Fibroblast of lung (primary cell): ENCODE measurements at regions not wholly inside any gene's neighbourhood (a gene's known extent, or its start where the extent isn't known, plus 50 kb on each side); places are given as distances from the start of the nearest gene placed in this dataset.

ENCODE experiments used
- DNase-seq, 2 donors: peaks; one replicate each; pipeline versions ENCODE4 v3.0.0 to v3.0.0-alpha.2; 2010; ENCODE audit warnings: low read depth in 2 of 2
- H2AFZ ChIP-seq: 2 replicates; pipeline ENCODE4 v1.5.1; 2012; ENCODE audit warnings: low read length, control low read depth, inconsistent platforms
- H3K27ac ChIP-seq: 2 replicates; pipeline ENCODE4 v1.5.1; 2011; ENCODE audit warnings: low read length, control low read depth; ENCODE audit not compliant: insufficient read depth
- H3K27me3 ChIP-seq: 2 replicates; pipeline ENCODE4 v1.5.1; 2011; ENCODE audit warnings: mild to moderate bottlenecking, low read length; ENCODE audit not compliant: control insufficient read depth, insufficient read depth
- H3K36me3 ChIP-seq: 2 replicates; pipeline ENCODE4 v1.5.1; 2011; ENCODE audit warnings: low read length; ENCODE audit not compliant: control insufficient read depth, insufficient read depth
- H3K4me1 ChIP-seq: 2 replicates; pipeline ENCODE4 v1.5.1; 2011; ENCODE audit warnings: low read length; ENCODE audit not compliant: control insufficient read depth, insufficient read depth; ENCODE audit errors: extremely low read depth
- H3K4me2 ChIP-seq: 2 replicates; pipeline ENCODE4 v1.5.1; 2011; ENCODE audit warnings: low read length, control low read depth; ENCODE audit not compliant: insufficient read depth; ENCODE audit errors: extremely low read depth
- H3K4me3 ChIP-seq, 4 experiments: fragments of 200-600 bp in 1 of 4; sonication (generic) in 1 of 4; replicated peaks in 1 of 4; 2 replicates each; pipeline ENCODE4 v1.5.1; 2011 to 2016; ENCODE audit warnings: low read length in 4 of 4, low read depth in 3 of 4, mild to moderate bottlenecking in 3 of 4, control low read depth in 2 of 4, inconsistent platforms in 1 of 4, mixed read lengths in 1 of 4; ENCODE audit not compliant: insufficient read depth in 1 of 4; ENCODE audit errors: control extremely low read depth in 1 of 4
- H3K79me2 ChIP-seq: 2 replicates; pipeline ENCODE4 v1.5.1; 2012; ENCODE audit warnings: mild to moderate bottlenecking, low read length, inconsistent platforms; ENCODE audit not compliant: control insufficient read depth, insufficient read depth
- H3K9ac ChIP-seq: 2 replicates; pipeline ENCODE4 v1.5.1; 2011; ENCODE audit warnings: mild to moderate bottlenecking, low read length, control low read depth; ENCODE audit not compliant: insufficient read depth
- H3K9me3 ChIP-seq: 2 replicates; pipeline ENCODE4 v1.5.1; 2012; ENCODE audit warnings: low read depth, low read length; ENCODE audit not compliant: control insufficient read depth, insufficient read depth
- H4K20me1 ChIP-seq: 2 replicates; pipeline ENCODE4 v1.5.1; 2011; ENCODE audit warnings: low read length; ENCODE audit not compliant: control insufficient read depth, insufficient read depth; ENCODE audit errors: extremely low read depth
- CTCF ChIP-seq, 2 donors: IDR thresholded peaks in 1 of 2; conservative IDR thresholded peaks in 1 of 2; 1 replicate in 1 of 2; 2 replicates in 1 of 2; pipeline ENCODE4 v1.5.1; 2011 to 2012; ENCODE audit warnings: low read length in 2 of 2, control low read depth in 1 of 2, inconsistent platforms in 1 of 2, low read depth in 1 of 2, mild to moderate bottlenecking in 1 of 2
- EZH2 ChIP-seq: IDR thresholded peaks from 2 replicates; pipeline ENCODE4 v1.5.1; 2012; ENCODE audit warnings: low read length, control low read depth, mild to moderate bottlenecking; ENCODE audit errors: missing control alignments

GRCh38 chr6:54706391-54706790 lies 140.2 kb upstream of the FAM83B start:
- no peak overlapping the region for H3K9ac ChIP-seq
- no peak overlapping the region for H3K27ac ChIP-seq
- no peaks in the 10 kb centered on the region for H3K36me3 ChIP-seq
- no peaks in the 10 kb centered on the region for H3K79me2 ChIP-seq
- no peak for DNase-seq
- no peak overlapping the region for H3K4me3 ChIP-seq
- TF ChIP-seq CTCF (conservative IDR thresholded peaks at IDR 0.05 in 1 of 2, IDR thresholded peaks at IDR 0.05 in 1 of 2; ENCODE audit: low read depth in 1 of 2, low read length in 2 of 2): no peak
- no peak for TF ChIP-seq EZH2
- H4K20me1 ChIP-seq: no peaks in the 10 kb centered on the region
- H3K4me1 ChIP-seq: no peaks in the 10 kb centered on the region
- H2AFZ ChIP-seq: no peak overlapping the region
- no peaks in the 10 kb centered on the region for H3K9me3 ChIP-seq
- no peak overlapping the region for H3K4me2 ChIP-seq
- no peaks in the 10 kb centered on the region for H3K27me3 ChIP-seq

GRCh38 chr6:54706844-54707605 lies 139.5 kb upstream of the FAM83B start:
- Histone ChIP-seq H3K79me2 (no peaks in the 10 kb centered on the region), H3K4me2 (no peak overlapping the region), H2AFZ (no peak overlapping the region), H3K4me3 (no peak overlapping the region), H3K27ac (no peak overlapping the region), H3K9ac (no peak overlapping the region), H4K20me1 (no peaks in the 10 kb centered on the region), H3K9me3 (no peaks in the 10 kb centered on the region), H3K4me1 (no peaks in the 10 kb centered on the region), H3K27me3 (no peaks in the 10 kb centered on the region), H3K36me3 (no peaks in the 10 kb centered on the region)
- no peak for DNase-seq
- TF ChIP-seq EZH2: no peak
- no peak for TF ChIP-seq CTCF (conservative IDR thresholded peaks at IDR 0.05 in 1 of 2, IDR thresholded peaks at IDR 0.05 in 1 of 2; ENCODE audit: low read depth in 1 of 2, low read length in 2 of 2)

- Histone ChIP-seq H3K9ac (no peak overlapping the region), H3K27me3 (no peaks in the 10 kb centered on the region), H3K4me3 (no peak overlapping the region), H3K79me2 (no peaks in the 10 kb centered on the region), H2AFZ (no peak overlapping the region), H3K27ac (no peak overlapping the region), H3K36me3 (no peaks in the 10 kb centered on the region), H4K20me1 (no peaks in the 10 kb centered on the region), H3K4me2 (no peak overlapping the region), H3K4me1 (no peaks in the 10 kb centered on the region), H3K9me3 (no peaks in the 10 kb centered on the region)
- DNase-seq: no peak
- TF ChIP-seq CTCF (conservative IDR thresholded peaks at IDR 0.05 in 1 of 2, IDR thresholded peaks at IDR 0.05 in 1 of 2; ENCODE audit: low read depth in 1 of 2, low read length in 2 of 2) (no peak), EZH2 (no peak)
These were observed 136.1 kb upstream of the FAM83B start for GRCh38 chr6:54710456-54710855.
